Activated naive CD8-positive, alpha-beta T cell treated with anti-CD3 and anti-CD28 coated beads, Interleukin-2, amount 10 ng/mL, durations not matched to agents 7 days and 5 days (primary cell): ENCODE measurements at regions not wholly inside any gene's neighbourhood (a gene's known extent, or its start where the extent isn't known, plus 50 kb on each side); places are given as distances from the start of the nearest gene placed in this dataset.
"Not testable (repeated sequence)": the region's sequence is repeated elsewhere in the genome, so short reads cannot be mapped to it uniquely, and the experiment has no call there.

Experiments used
- ATAC-seq: fragments of 150-1000 bp; cut with Tn5 transposase; one replicate; pipeline ENCODE4 v1.10.0; 2021; ENCODE audit warnings: low read depth, moderate library complexity
- POLR2A ChIA-PET: fragments of 350-600 bp; sonication (Branson Sonifier 250); formaldehyde crosslinking; loops from one replicate; lab custom pipeline; 2021; ENCODE audit warnings: antibody characterized with exemption; lab: Charles Lee
- DNase-seq: peaks from one replicate; pipeline ENCODE4 v3.0.0; 2021
- H3K27ac Mint-ChIP-seq: one replicate; pipeline ENCODE4 v1.8.0; 2022; ENCODE audit warnings: mild to moderate bottlenecking, mixed read lengths
- H3K27me3 Mint-ChIP-seq: one replicate; pipeline ENCODE4 v1.8.0; 2022; ENCODE audit warnings: mild to moderate bottlenecking, moderate library complexity, mixed read lengths
- H3K36me3 Mint-ChIP-seq: one replicate; pipeline ENCODE4 v1.8.0; 2021; ENCODE audit warnings: mild to moderate bottlenecking, mixed read lengths
- H3K4me1 Mint-ChIP-seq: one replicate; pipeline ENCODE4 v1.8.0; 2021; ENCODE audit warnings: mixed read lengths
- H3K4me3 Mint-ChIP-seq: one replicate; pipeline ENCODE4 v1.8.0; 2022; ENCODE audit warnings: mild to moderate bottlenecking, moderate library complexity, mixed read lengths
- H3K9me3 Mint-ChIP-seq: one replicate; pipeline ENCODE4 v1.8.0; 2021; ENCODE audit warnings: mixed read lengths

GRCh38 chr13:86563308-86563707 is 764.1 kb upstream of the SLITRK6 start:
- no peaks in the 10 kb centered on the region for H3K36me3 Mint-ChIP-seq
- POLR2A ChIA-PET: no interaction called here
- ATAC-seq: no peak
- no peak for DNase-seq
- H3K27me3 Mint-ChIP-seq: no peaks in the 10 kb centered on the region
- H3K4me3 Mint-ChIP-seq: no peak overlapping the region
- H3K9me3 Mint-ChIP-seq: peaks cover 2% of the 10 kb centered on the region
- H3K27ac Mint-ChIP-seq: no peak overlapping the region
- no peaks in the 10 kb centered on the region for H3K4me1 Mint-ChIP-seq

DNA sequence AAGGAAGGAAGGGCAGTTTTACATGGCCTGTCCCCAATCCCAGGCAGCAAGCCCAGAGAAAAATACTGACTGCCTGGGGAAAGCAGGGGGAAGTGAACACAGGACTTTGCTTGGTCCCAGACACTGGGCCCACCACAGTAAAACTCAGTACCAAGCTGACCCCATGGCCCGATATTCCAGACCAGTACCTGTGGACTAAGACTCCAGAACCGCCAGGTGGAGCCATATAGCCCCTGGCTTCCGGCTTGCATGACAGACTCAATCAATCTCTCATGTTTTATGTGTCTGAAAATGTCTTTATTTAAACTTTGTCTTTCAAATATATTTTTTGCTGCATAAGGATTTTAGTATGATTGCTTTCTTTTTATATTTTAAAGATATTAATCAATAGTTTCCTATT is 767.9 kb upstream of the SLITRK6 start:
- peaks cover 3% of the 10 kb centered on the region for H3K9me3 Mint-ChIP-seq
- no peak overlapping the region for H3K4me3 Mint-ChIP-seq
- H3K27me3 Mint-ChIP-seq: no peaks in the 10 kb centered on the region
- no peaks in the 10 kb centered on the region for H3K4me1 Mint-ChIP-seq
- H3K36me3 Mint-ChIP-seq: no peaks in the 10 kb centered on the region
- no peak for DNase-seq
- ATAC-seq: no peak
- POLR2A ChIA-PET: no interaction called here
- H3K27ac Mint-ChIP-seq: no peak overlapping the region

DNA sequence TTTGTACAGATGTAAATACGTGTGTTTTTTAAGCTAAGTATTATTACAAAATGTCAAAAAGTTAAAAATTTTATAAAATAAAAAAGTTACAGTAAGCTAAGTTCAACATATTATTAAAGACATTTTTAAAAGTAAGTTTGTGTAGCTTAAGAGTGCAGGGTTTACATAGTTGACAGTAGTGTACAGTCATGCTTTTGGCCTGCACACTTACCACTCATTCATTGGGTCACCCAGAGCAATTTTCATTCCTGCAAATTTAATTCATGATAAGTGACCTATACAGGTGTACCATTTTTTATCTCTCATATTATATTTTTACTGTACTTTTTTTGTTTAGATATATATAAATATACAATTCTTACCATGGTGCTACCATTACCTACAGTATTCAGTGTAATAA is 769.9 kb upstream of the SLITRK6 start:
- no peak overlapping the region for H3K27ac Mint-ChIP-seq
- DNase-seq (no peak), ATAC-seq (no peak)
- H3K4me3 Mint-ChIP-seq: no peak overlapping the region
- no peaks in the 10 kb centered on the region for H3K4me1 Mint-ChIP-seq
- H3K36me3 Mint-ChIP-seq: no peaks in the 10 kb centered on the region
- peaks cover 3% of the 10 kb centered on the region for H3K9me3 Mint-ChIP-seq
- no peaks in the 10 kb centered on the region for H3K27me3 Mint-ChIP-seq
- POLR2A ChIA-PET: no interaction called here

DNA sequence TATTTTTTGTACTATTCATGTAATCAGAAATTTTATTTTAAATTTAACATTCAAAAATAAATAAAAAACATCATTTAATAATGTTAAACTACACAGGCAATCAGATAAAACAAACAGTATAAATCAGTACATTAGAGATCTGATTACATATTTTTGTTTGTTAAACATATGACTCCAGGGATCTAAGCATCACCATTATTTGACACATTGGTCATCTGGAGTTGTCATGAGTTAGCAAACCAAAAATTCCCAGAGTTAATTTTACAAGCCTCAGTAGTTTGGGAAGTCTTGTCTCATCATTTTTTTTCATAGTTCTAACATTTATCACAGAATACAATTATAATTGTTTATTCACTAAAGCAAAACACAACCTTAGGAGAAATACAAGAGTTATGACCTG is 770.8 kb upstream of the SLITRK6 start:
- H3K4me3 Mint-ChIP-seq: no peak overlapping the region
- POLR2A ChIA-PET: no interaction called here
- no peak overlapping the region for H3K27ac Mint-ChIP-seq
- peaks cover 3% of the 10 kb centered on the region for H3K9me3 Mint-ChIP-seq
- DNase-seq (no peak), ATAC-seq (no peak)
- no peaks in the 10 kb centered on the region for H3K36me3 Mint-ChIP-seq
- no peaks in the 10 kb centered on the region for H3K27me3 Mint-ChIP-seq
- H3K4me1 Mint-ChIP-seq: no peaks in the 10 kb centered on the region

DNA sequence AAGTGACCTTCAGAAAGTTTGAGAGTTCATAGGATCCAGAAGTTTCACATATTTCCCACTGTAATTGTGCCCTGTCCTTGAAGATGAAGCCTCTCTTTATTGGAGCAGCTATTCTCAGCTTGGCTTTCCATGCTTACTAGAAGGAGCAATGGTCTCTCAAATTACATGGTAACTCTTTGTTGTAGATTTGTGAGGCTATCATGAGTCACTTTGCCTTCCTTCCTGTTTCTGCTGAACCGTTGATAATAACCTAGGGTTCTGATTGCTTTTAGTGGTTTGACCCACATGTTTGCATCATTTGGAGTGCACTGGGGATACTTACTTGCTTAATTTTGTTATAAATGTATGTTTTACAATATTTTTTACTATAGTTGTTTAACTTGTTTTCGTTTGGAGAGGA is 772.9 kb upstream of the SLITRK6 start:
- no peak for ATAC-seq
- H3K4me1 Mint-ChIP-seq: no peaks in the 10 kb centered on the region
- peaks cover 2% of the 10 kb centered on the region for H3K9me3 Mint-ChIP-seq
- no peak for DNase-seq
- H3K27me3 Mint-ChIP-seq: no peaks in the 10 kb centered on the region
- POLR2A ChIA-PET: no interaction called here
- H3K27ac Mint-ChIP-seq: no peak overlapping the region
- no peaks in the 10 kb centered on the region for H3K36me3 Mint-ChIP-seq
- no peak overlapping the region for H3K4me3 Mint-ChIP-seq

DNA sequence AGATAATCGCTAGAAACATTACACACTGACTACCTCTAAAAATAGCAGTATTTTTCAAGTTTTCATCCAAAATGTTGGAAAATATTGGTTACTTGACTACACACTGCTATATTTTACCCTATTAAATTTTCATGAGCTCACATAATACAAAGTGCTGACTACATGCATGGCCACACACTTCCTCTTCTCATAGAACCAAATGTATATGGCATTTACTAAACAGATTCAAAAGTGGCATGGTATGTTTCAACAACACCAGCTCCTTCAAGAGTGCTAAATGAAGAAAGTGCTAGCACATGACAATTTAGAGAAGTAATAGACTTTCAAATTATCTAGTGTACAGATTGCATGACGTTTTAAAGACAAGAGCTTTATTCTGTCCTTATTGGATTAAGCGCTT is 780.4 kb upstream of the SLITRK6 start:
- POLR2A ChIA-PET: no interaction called here
- no peak for ATAC-seq
- H3K36me3 Mint-ChIP-seq: no peaks in the 10 kb centered on the region

GRCh38 chr13:86581706-86582105 is 782.5 kb upstream of the SLITRK6 start:
- Mint-ChIP-seq H3K4me1 (no peaks in the 10 kb centered on the region), H3K27ac (no peak overlapping the region), H3K4me3 (no peak overlapping the region), H3K9me3 (peaks cover 10% of the 10 kb centered on the region), H3K36me3 (no peaks in the 10 kb centered on the region), H3K27me3 (no peaks in the 10 kb centered on the region)
- DNase-seq (no peak), ATAC-seq (no peak)
- POLR2A ChIA-PET: no interaction called here

More for the DNA sequence above, 780.4 kb upstream of the SLITRK6 start:
- Mint-ChIP-seq H3K4me1 (no peaks in the 10 kb centered on the region), H3K27me3 (no peaks in the 10 kb centered on the region), H3K4me3 (no peak overlapping the region), H3K27ac (no peak overlapping the region), H3K9me3 (peaks cover 10% of the 10 kb centered on the region)
- no peak for DNase-seq

DNA sequence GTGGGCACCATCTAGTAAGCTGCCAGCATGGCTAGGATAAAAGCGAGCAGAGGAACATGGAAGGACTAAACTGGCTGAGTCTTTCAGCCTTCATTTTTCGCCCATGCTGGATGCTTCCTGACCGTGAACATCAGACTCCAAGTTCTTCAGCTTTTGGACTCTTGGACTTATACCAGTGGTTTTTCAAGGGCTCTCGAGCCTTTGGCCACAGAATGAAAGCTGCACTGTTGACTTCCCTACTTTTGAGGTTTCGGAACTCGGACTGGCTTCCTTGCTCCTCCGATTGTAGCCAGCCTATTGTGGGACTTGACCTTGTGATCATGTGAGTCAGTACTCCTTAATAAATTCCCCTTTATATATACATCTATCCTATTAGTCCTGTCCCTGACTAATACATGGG is 785.1 kb upstream of the SLITRK6 start:
- ATAC-seq: no peak
- DNase-seq: no peak
- H3K4me3 Mint-ChIP-seq: no peak overlapping the region
- no peaks in the 10 kb centered on the region for H3K4me1 Mint-ChIP-seq
- H3K36me3 Mint-ChIP-seq: no peaks in the 10 kb centered on the region
- peaks cover 14% of the 10 kb centered on the region for H3K9me3 Mint-ChIP-seq
- H3K27me3 Mint-ChIP-seq: no peaks in the 10 kb centered on the region
- POLR2A ChIA-PET: no interaction called here
- H3K27ac Mint-ChIP-seq: no peak overlapping the region

- ATAC-seq: no peak
- Mint-ChIP-seq H3K4me3 (no peak overlapping the region), H3K9me3 (peaks cover 14% of the 10 kb centered on the region), H3K27ac (no peak overlapping the region), H3K4me1 (no peaks in the 10 kb centered on the region), H3K27me3 (no peaks in the 10 kb centered on the region), H3K36me3 (no peaks in the 10 kb centered on the region)
- POLR2A ChIA-PET: no interaction called here
- no peak for DNase-seq
These were observed 786.6 kb upstream of the SLITRK6 start for GRCh38 chr13:86585835-86586234.

- peaks cover 6% of the 10 kb centered on the region for H3K9me3 Mint-ChIP-seq
These were observed 792.6 kb upstream of the SLITRK6 start for GRCh38 chr13:86591862-86592261.

GRCh38 chr13:86601351-86601750 is 802.1 kb upstream of the SLITRK6 start:
- Mint-ChIP-seq H3K4me3 (no peak overlapping the region), H3K27me3 (no peaks in the 10 kb centered on the region), H3K4me1 (no peaks in the 10 kb centered on the region), H3K9me3 (peaks cover 4% of the 10 kb centered on the region), H3K27ac (no peak overlapping the region), H3K36me3 (no peaks in the 10 kb centered on the region)
- DNase-seq (no peak), ATAC-seq (no peak)
- POLR2A ChIA-PET: no interaction called here

More at GRCh38 chr13:86591862-86592261, 792.6 kb upstream of the SLITRK6 start:
- H3K36me3 Mint-ChIP-seq: no peaks in the 10 kb centered on the region
- POLR2A ChIA-PET: no interaction called here
- ATAC-seq (no peak), DNase-seq (no peak)
- H3K4me3 Mint-ChIP-seq: no peak overlapping the region
- H3K27me3 Mint-ChIP-seq: no peaks in the 10 kb centered on the region
- no peak overlapping the region for H3K27ac Mint-ChIP-seq
- no peaks in the 10 kb centered on the region for H3K4me1 Mint-ChIP-seq

GRCh38 chr13:86606264-86606663 is 807.0 kb upstream of the SLITRK6 start:
- Mint-ChIP-seq H3K27me3 (no peaks in the 10 kb centered on the region), H3K36me3 (no peaks in the 10 kb centered on the region), H3K27ac (no peak overlapping the region), H3K4me1 (no peaks in the 10 kb centered on the region), H3K9me3 (peaks cover 4% of the 10 kb centered on the region), H3K4me3 (no peak overlapping the region)
- ATAC-seq: no peak
- POLR2A ChIA-PET: no interaction called here
- DNase-seq: no peak

GRCh38 chr13:86608701-86609100 is 809.5 kb upstream of the SLITRK6 start:
- no peak for DNase-seq
- peaks cover 3% of the 10 kb centered on the region for H3K9me3 Mint-ChIP-seq
- no peak for ATAC-seq
- H3K27me3 Mint-ChIP-seq: no peaks in the 10 kb centered on the region
- POLR2A ChIA-PET: no interaction called here
- no peak overlapping the region for H3K4me3 Mint-ChIP-seq
- no peaks in the 10 kb centered on the region for H3K36me3 Mint-ChIP-seq
- no peaks in the 10 kb centered on the region for H3K4me1 Mint-ChIP-seq
- H3K27ac Mint-ChIP-seq: no peak overlapping the region

DNA sequence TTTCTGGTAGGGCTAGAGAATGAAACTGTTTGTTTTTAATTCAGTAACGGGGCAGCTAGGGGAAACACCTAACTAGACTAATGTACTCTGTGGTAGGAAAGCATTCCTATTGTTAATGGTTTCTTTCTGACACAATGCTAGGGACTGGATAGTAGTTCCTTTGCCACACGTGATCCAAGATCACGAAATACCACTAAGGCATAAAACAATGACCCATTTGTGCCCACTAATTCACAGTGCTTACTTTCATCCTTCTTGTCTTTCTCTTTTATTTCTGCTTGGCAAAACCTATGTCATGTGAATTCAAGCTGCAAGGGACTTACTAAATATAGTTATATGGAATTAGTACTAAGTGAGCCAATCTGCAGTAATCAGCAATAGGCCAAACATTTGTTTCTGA is 834.1 kb upstream of the SLITRK6 start:
- no peak overlapping the region for H3K27ac Mint-ChIP-seq
- H3K4me3 Mint-ChIP-seq: no peak overlapping the region
- ATAC-seq (no peak), DNase-seq (no peak)
- POLR2A ChIA-PET: no interaction called here
- no peaks in the 10 kb centered on the region for H3K36me3 Mint-ChIP-seq
- no peaks in the 10 kb centered on the region for H3K27me3 Mint-ChIP-seq
- H3K4me1 Mint-ChIP-seq: no peaks in the 10 kb centered on the region
- H3K9me3 Mint-ChIP-seq: no peaks in the 10 kb centered on the region

DNA sequence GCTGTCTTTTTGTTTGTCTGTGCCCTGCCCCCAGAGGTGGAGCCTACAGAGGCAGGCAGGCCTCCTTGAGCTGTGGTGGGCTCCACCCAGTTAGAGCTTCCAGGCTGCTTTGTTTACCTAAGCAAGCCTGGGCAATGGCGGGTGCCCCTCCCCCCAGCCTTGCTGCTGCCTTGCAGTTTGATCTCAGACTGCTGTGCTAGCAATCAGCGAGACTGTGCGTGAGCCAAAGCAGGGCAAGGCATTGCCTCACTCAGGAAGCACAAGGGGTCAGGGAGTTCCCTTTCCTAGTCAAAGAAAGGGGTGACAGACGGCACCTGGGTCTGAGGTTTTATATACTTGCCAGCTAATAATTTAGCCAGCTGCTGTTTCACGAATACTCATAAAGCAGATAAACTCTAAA is 852.0 kb upstream of the SLITRK6 start:
- H3K36me3 Mint-ChIP-seq, H3K27me3 Mint-ChIP-seq, H3K4me3 Mint-ChIP-seq, POLR2A ChIA-PET, H3K4me1 Mint-ChIP-seq, DNase-seq, ATAC-seq, H3K27ac Mint-ChIP-seq, H3K9me3 Mint-ChIP-seq: not testable (repeated sequence)
